Kidney epithelial cell (primary cell): ENCODE measurements at regions not wholly inside any gene's neighbourhood (a gene's known extent, or its start where the extent isn't known, plus 50 kb on each side); places are given as distances from the start of the nearest gene placed in this dataset.

ENCODE experiments used
- DNase-seq: peaks from one replicate; pipeline ENCODE4 v3.0.0-alpha.2; 2010; ENCODE audit warnings: low read depth
- H3K27me3 ChIP-seq: 2 replicates; pipeline ENCODE4 v1.6.0; 2011; ENCODE audit warnings: low read length; ENCODE audit not compliant: control insufficient read depth, insufficient read depth
- H3K36me3 ChIP-seq: 2 replicates; pipeline ENCODE4 v1.5.1; 2011; ENCODE audit warnings: low read length; ENCODE audit not compliant: control insufficient read depth, insufficient read depth
- H3K4me3 ChIP-seq: 2 replicates; pipeline ENCODE4 v1.5.1; 2011; ENCODE audit warnings: low read depth, mild to moderate bottlenecking, control low read depth, low read length
- TF ChIP-seq, protein P1 (sequence below): IDR thresholded peaks from 2 replicates; pipeline ENCODE4 v1.5.1; 2011; ENCODE audit warnings: mild to moderate bottlenecking, moderate library complexity, low read length, control low read depth, inconsistent platforms; ENCODE audit not compliant: insufficient read depth, poor library complexity, severe bottlenecking

GRCh38 chr11:109785714-109786113, 307.5 kb upstream of the ZC3H12C start:
- TF ChIP-seq, protein P1, sequence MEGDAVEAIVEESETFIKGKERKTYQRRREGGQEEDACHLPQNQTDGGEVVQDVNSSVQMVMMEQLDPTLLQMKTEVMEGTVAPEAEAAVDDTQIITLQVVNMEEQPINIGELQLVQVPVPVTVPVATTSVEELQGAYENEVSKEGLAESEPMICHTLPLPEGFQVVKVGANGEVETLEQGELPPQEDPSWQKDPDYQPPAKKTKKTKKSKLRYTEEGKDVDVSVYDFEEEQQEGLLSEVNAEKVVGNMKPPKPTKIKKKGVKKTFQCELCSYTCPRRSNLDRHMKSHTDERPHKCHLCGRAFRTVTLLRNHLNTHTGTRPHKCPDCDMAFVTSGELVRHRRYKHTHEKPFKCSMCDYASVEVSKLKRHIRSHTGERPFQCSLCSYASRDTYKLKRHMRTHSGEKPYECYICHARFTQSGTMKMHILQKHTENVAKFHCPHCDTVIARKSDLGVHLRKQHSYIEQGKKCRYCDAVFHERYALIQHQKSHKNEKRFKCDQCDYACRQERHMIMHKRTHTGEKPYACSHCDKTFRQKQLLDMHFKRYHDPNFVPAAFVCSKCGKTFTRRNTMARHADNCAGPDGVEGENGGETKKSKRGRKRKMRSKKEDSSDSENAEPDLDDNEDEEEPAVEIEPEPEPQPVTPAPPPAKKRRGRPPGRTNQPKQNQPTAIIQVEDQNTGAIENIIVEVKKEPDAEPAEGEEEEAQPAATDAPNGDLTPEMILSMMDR = no peak
- H3K27me3 ChIP-seq = no peaks in the 10 kb centered on the region
- no peaks in the 10 kb centered on the region for H3K36me3 ChIP-seq
- DNase-seq = no peak
- no peak overlapping the region for H3K4me3 ChIP-seq

DNA sequence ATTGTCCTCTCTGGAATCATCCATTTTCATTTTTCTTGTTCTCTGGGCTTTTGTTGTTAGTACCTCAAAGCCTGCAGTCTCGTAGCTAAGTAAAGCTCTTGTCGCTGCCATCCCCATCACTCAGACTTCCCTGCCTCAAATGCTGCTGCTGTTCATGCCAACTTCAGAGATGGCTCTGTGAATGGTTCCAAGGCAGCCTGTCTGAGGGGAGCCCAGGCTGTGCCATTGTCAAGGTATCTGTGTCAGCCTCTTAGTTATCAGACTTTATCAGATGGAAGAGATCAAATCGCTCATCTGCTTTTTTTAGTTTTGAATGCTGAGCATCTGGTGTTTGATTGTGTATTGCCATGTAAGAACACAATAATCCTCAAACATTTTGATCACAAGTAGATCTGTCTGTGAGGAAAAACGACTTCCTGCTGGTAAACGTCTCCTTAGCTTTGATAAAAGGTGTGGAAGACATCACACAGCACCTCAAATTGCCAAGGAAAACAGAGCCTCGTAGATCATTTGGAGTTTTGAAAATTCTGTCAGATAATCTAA, 304.2 kb upstream of the ZC3H12C start:
- DNase-seq = no peak
- TF ChIP-seq, protein P1 = no peak
- Histone ChIP-seq H3K27me3 (no peaks in the 10 kb centered on the region), H3K4me3 (no peak overlapping the region), H3K36me3 (no peaks in the 10 kb centered on the region)

DNA sequence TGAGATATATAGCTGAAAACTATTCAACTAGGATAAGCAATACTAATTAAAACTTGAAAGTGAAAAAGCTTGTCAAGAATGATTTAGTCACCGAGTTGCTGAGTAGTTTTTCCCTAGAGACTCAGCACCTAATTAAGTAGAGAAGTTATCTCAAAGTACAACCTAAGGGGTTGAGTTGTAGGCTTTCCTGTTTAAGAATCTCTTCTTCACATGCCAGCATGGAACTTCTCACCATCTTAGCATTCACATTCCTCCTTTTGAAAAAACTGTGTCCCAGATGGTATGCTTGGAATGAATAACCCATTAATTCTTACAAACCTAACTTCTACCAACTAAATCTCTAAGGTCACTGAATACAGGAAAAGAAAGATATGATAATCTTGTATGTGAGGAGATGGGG, 303.3 kb upstream of the ZC3H12C start:
- Histone ChIP-seq H3K27me3 (no peaks in the 10 kb centered on the region), H3K4me3 (no peak overlapping the region)
- no peak for DNase-seq

GRCh38 chr11:109791337-109791736, 301.9 kb upstream of the ZC3H12C start:
- Histone ChIP-seq H3K36me3 (no peaks in the 10 kb centered on the region), H3K4me3 (no peak overlapping the region), H3K27me3 (no peaks in the 10 kb centered on the region)
- TF ChIP-seq, protein P1 = no peak
- DNase-seq = no peak

More for the DNA sequence above, 303.3 kb upstream of the ZC3H12C start:
- H3K36me3 ChIP-seq = no peaks in the 10 kb centered on the region
- TF ChIP-seq, protein P1 = no peak

GRCh38 chr11:109794501-109794900, 298.7 kb upstream of the ZC3H12C start:
- H3K27me3 ChIP-seq = no peaks in the 10 kb centered on the region
- TF ChIP-seq, protein P1 = no peak
- no peaks in the 10 kb centered on the region for H3K36me3 ChIP-seq
- H3K4me3 ChIP-seq = no peak overlapping the region
- no peak for DNase-seq

DNA sequence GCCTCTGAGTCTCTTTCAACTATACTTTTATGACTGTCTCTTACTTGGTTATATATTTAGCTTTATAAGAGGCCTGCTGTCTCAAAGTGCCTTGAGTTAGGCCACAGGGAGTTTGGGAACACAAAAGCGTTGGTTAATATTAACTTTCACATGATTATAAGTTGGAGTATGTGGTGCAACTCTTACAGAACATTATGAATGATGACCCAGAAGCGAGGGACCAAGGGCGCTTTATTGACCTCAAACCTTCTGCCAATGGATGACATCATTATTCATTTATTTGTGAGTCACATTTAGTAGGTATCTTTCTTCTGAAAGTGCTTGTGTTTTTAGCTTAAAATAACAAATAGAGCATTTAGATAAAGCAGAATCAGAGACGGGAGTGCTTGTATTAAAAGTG, 298.0 kb upstream of the ZC3H12C start:
- DNase-seq = no peak
- TF ChIP-seq, protein P1 = no peak
- Histone ChIP-seq H3K36me3 (no peaks in the 10 kb centered on the region), H3K4me3 (no peak overlapping the region), H3K27me3 (no peaks in the 10 kb centered on the region)
